ENCODE measurements at regions not wholly inside any gene's neighbourhood (a gene's known extent, or its start where the extent isn't known, plus 50 kb on each side); places are given as distances from the start of the nearest gene placed in this dataset.

GRCh38 chr2:176650838-176651555 is 381.8 kb downstream of the MTX2 start:
- DNase-seq: peak; percentile 51

GRCh38 chr2:176652300-176653182 is 383.3 kb downstream of the MTX2 start:
- DNase-seq: peak; percentile 88

DNA sequence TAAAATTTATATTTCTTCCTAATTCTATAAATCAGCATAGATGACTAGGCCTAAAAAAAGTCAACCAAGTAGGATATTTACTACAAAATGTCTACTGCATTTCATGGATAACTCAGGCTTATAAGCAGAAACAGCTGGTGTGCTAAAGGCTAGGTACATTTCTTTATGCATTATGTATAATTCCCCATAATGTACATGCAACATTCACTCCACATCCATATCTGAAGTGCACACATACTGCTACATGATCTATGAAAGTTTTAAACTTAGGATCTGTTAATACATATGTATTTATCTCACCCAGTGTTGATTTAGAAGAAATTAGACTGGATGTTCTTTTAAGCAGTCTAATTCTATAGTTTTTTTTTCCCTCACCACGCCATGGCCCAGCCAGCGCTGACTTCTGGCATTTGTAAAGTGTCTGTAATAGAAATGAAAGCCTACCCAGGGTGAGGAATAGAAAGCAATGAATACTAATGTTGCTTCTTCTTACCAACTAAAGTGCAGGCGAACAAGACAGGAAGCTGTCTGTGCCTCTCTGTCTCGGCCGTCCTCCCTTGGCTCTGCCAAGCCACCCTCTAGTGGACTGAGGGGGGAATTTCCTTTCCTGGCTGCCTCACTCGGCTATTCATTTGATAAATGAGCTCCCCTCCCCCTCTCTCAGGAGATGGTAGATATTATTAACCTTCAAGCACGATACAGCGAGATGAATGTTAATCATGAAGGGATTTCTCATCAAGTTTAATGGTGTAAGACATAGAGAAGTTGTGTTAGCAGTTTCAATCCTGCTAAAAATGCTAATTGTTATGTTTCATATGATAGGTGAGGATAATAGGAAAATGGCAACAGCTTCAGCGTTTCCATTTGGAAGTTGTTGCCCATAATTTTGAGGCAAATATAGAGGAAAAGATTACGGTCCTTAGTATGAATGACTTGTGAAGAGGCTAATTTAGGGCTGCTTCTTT is 384.5 kb downstream of the MTX2 start:
- no peak for DNase-seq

DNA sequence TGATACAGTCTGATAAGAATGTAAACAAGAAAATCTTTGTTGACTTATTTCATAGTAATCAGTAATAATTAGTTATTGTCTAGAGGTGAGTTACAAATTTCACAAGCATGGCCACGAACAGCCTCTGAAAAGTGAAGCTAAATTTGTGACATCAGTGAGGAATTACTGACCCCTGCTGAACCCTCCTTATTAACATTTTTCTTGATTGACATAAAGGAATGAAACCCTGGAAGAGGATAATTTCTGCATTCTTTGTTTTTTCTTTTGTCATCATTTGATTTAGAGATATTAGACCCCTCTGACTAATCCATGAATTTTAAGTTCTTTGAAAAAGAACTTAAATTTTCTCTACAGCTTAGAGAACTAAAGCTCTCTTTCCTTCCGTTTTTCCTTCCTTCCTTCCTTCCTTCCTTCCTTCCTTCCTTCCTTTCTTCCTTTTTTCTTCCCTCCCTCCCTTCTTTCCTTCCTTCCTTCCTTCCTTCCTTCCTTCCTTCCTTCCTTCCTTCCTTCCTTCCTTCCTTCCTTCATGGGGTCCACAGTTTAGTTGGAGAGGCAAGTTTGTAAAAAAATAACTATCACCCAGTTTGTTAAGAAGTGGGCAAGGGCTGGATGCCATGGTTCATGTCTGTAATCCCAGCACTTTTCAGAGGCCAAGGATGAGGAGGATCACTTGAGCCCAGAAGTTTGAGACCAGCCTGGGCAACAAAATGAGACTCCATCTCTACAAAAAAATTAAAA is 387.0 kb downstream of the MTX2 start:
- no peak for DNase-seq

DNA sequence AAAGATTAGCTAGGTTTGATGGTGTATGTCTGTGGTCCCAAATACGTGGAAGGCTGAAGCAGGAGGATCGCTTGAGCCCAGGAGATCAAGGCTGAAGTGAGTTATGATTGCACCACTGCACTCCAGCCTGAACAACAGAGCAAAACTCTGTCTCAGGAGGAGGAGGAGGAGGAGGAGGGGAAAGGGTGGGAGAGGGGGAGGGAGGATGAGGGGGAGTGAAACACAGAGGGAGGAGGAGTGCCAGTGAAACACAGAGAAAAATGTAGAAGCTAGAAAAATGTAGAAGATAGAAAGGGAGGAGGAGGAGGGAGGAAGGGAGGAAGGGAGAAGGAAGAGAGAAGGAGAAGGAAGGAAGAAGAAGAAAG is 387.5 kb downstream of the MTX2 start:
- no peak for DNase-seq

- no peak for DNase-seq
Measured at GRCh38 chr2:176657393-176657792, 388.2 kb downstream of the MTX2 start.

DNA sequence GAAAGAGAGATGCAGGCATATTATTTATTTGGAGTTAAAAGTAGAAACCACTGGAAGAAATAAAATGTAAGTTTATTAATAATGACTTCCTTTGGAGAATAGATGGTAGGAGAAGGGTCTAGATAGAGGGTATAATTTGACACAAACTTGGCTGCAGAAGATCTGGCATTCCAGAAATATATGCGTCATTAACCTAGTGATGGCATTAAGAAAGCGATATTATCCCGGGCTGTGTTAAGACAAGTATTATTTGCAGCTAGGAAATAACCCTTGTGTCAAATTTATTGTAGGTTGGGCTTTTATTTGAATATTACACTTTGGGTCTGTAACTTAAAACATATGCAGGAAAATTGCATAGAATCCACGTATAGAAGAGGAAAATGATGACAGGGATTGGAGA is 389.5 kb downstream of the MTX2 start:
- no peak for DNase-seq

DNA sequence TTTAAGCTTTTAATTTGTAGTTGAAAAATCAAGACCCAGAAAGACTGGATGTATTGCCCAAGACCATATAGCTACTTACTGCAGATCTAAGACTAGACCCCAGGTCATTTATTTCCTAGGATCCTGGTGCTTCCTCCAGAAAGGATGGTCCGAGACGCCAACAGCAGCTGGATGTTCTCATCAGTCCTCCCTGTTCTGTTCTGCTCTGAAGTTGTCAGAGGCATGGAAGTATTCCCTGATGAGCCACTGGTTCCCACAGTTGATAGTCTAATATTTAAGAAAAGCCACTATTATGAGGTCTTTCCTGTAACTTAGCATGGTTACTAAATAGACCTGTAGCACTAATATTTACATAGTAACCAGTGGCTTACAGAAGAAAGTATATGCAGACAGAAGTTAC is 393.5 kb downstream of the MTX2 start:
- DNase-seq: no peak

- no peak for DNase-seq
Measured at GRCh38 chr2:176664478-176664877, 395.2 kb downstream of the MTX2 start.

DNA sequence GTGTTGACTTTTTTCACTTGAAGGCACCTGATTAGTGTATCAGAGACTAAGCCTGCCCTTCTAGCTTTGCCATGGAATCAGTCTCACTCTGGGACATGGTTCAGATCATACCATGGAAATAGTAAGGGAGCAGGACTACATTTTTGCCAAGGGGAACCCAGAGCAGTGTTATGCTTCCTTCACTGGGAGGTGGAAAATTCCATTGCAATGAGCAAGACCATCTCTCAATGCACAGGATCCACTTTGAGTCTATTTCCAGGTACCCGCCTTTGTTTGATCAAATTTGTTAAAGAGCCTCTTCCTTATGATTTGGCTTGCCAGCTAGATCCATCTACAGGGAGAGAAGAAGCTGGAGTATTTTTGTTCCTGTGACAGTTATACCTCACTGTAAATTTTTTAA is 395.8 kb downstream of the MTX2 start:
- DNase-seq: no peak

- DNase-seq: no peak
Measured at GRCh38 chr2:176668912-176669311, 399.7 kb downstream of the MTX2 start.

DNA sequence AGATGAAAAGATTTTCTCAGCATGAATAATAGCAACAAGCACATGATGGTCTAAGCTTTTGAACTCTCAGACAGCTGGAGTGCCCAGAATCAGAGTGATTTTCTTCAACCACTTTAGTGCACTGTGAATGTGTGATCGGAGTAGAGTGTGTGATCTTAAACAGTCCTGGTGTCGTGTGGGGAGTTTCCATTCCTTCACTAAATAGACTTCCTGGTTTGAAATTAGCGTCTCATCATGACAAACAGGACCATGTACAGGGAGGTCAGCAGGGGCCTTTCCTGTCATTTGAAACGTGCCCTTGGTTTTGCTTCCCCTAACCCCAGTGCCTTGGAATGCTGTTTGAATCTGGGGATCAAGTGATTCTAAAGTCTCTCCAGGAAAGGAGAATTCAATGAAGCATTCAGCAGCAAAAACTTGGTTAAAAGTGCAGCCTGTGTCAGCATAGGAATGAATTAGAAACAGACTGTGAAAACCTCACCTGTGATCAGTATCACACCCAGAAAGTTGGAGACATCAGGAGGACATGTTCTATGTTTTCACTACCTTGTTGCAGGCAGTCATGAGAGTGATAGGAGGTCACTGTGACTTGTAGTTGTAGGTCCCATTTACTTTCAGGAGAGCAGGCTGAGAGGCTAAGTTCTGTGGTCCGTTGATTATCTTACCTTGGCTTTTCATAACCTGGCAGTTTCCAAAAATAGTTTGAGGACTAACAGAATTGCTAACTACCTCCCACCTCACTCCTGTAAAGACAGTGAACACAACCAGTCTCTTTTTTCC is 400.3 kb downstream of the MTX2 start:
- DNase-seq: no peak

GRCh38 chr2:176675271-176675949 is 406.2 kb downstream of the MTX2 start:
- DNase-seq: no peak

- no peak for DNase-seq
Measured at GRCh38 chr2:176677746-176678265, 408.6 kb downstream of the MTX2 start.

- no peak for DNase-seq
Measured at GRCh38 chr2:176678571-176678970, 409.3 kb downstream of the MTX2 start.

DNA sequence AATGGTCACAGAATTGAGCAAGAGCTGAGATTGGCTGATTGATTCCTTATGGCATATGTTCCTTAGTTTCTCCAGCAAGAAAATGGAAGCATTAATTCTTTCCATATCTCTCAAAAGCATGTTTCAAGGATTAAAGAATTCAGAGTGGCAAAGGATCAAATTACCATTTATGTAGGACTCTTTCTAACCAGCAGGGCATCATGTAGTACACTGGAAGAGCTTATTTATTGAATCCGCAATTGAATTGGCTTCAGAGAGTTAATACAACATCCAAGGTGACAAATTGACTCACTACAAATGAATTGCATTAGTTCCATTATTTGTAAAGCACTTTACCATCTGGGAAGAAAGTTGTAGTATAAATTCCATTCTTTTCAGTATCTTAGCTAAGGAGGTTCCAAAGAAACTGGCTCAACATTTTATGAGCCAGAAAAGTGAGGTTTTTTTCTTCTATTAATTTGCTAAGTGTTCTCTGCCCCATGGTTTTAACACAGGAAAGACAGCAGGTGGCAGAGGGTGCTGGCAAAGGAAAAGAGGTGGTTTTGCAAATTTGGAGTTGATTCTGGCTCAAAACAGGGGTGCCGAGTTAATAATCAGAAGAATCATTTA is 409.9 kb downstream of the MTX2 start:
- DNase-seq: no peak

- DNase-seq: no peak
Measured at GRCh38 chr2:176680916-176681516, 411.8 kb downstream of the MTX2 start.

- DNase-seq: no peak
Measured at GRCh38 chr2:176681584-176682115, 412.4 kb downstream of the MTX2 start.

DNA sequence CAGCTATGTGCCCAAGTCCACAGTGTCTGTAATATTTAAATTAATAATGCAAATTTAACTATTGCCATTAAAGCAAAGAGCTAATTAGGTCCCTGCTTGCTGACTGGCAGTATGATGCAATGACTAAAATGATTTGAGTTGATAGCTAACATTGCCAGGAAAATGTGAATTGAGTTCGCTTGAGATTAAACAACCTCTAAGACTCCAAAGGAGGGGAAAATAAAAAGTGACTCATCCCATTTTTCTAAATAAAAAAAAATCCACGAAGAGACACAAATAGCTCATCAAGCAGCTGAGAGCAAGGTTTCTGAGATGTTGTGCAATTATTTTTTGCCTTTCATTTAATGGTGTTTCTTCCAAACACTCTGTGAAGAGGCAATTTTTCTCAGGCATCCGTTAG is 413.0 kb downstream of the MTX2 start:
- no peak for DNase-seq

All from DMS79 treated with DMSO at 0.1 percent for 48 hours (cell line).